Upper lobe of left lung (tissue), 4 donors: ENCODE measurements at regions not wholly inside any gene's neighbourhood (a gene's known extent, or its start where the extent isn't known, plus 50 kb on each side); places are given as distances from the start of the nearest gene placed in this dataset.
A peak's percentile ranks its signal among the peaks of the same experiment; 100 is the strongest.

ENCODE experiments used
- CTCF ChIP-seq, 6 experiments: fragments of 450-650 bp in 4 of 6; fragments of 200-600 bp in 2 of 6; sonication (generic) in 2 of 6; IDR thresholded peaks; one replicate each; pipeline ENCODE4 v1.5.1; 2016 to 2019; ENCODE audit warnings: antibody characterized with exemption in 6 of 6
- EP300 ChIP-seq, 4 donors: sonication (generic); formaldehyde crosslinking; IDR thresholded peaks; one replicate each; pipeline ENCODE4 v1.5.1; 2017; ENCODE audit warnings: antibody characterized with exemption in 4 of 4, control low read depth in 2 of 4
- POLR2AphosphoS5 ChIP-seq, 2 donors: sonication (generic); formaldehyde crosslinking; IDR thresholded peaks; one replicate each; pipeline ENCODE4 v1.5.1; 2017; ENCODE audit warnings: antibody characterized with exemption in 2 of 2

GRCh38 chr2:79219383-79219988 lies 59.9 kb upstream of the REG3A start:
- peak in 5 of 6 experiments; percentile 31 to 52 (median 41) for TF ChIP-seq CTCF (IDR thresholded peaks at IDR 0.05)
- TF ChIP-seq POLR2AphosphoS5 (IDR thresholded peaks at IDR 0.05): no peak
- no peak for TF ChIP-seq EP300 (IDR thresholded peaks at IDR 0.05)
